H1 (cell line): ENCODE measurements at regions not wholly inside any gene's neighbourhood (a gene's known extent, or its start where the extent isn't known, plus 50 kb on each side); places are given as distances from the start of the nearest gene placed in this dataset.

Experiments used
- CTCF ChIA-PET: fragments of 300-600 bp; sonication (Branson Sonifier 250); formaldehyde crosslinking; loops from one replicate; lab custom pipeline; 2021; ENCODE audit not compliant: partially characterized antibody; lab: Charles Lee
- POLR2A ChIA-PET: fragments of 300-600 bp; sonication (Branson Sonifier 250); formaldehyde crosslinking; loops from one replicate; lab custom pipeline; 2021; ENCODE audit warnings: inconsistent platforms; ENCODE audit not compliant: partially characterized antibody; lab: Charles Lee
- DNase-seq, 2 experiments: peaks; one replicate each; pipeline versions ENCODE4 v3.0.0 to v3.0.0-alpha.2; 2010 to 2022; ENCODE audit warnings: low spot score in 2 of 2, low read depth in 1 of 2, mixed read lengths in 1 of 2
- FAIRE-seq: peaks from 2 replicates; lab custom pipeline; 2011; peaks lifted over from hg19 to GRCh38; lab: Jason Lieb, UNC
- H2AFZ ChIP-seq: 2 replicates; pipeline ENCODE4 v1.8.1; 2012; ENCODE audit warnings: low read length, inconsistent platforms
- H2AK5ac ChIP-seq: 2 replicates; pipeline ENCODE4 v1.6.1; 2013; ENCODE audit warnings: low read depth, low read length
- H2BK120ac ChIP-seq: replicated peaks from 2 replicates; pipeline ENCODE3; 2013; ENCODE audit warnings: low read depth, low read length, inconsistent platforms
- H2BK12ac ChIP-seq: 2 replicates; pipeline ENCODE4 v1.6.1; 2013; ENCODE audit warnings: low read depth, low read length
- H2BK15ac ChIP-seq: 2 replicates; pipeline ENCODE4 v1.6.1; 2013; ENCODE audit warnings: low read length
- H2BK20ac ChIP-seq: 2 replicates; pipeline ENCODE4 v1.6.1; 2013; ENCODE audit warnings: low read length
- H2BK5ac ChIP-seq: 2 replicates; pipeline ENCODE4 v1.6.1; 2013; ENCODE audit warnings: low read depth, low read length
- H3K14ac ChIP-seq: 2 replicates; pipeline ENCODE4 v1.6.1; 2013; ENCODE audit warnings: inconsistent platforms; ENCODE audit not compliant: insufficient read length
- H3K18ac ChIP-seq: 2 replicates; pipeline ENCODE4 v1.6.1; 2013; ENCODE audit warnings: low read length; ENCODE audit errors: extremely low read depth
- H3K23ac ChIP-seq: 2 replicates; pipeline ENCODE4 v1.6.1; 2013; ENCODE audit warnings: inconsistent platforms; ENCODE audit not compliant: insufficient read length
- H3K23me2 ChIP-seq: 2 replicates; pipeline ENCODE4 v1.6.1; 2013; ENCODE audit warnings: low read depth, low read length
- H3K27ac ChIP-seq: 2 replicates; pipeline ENCODE4 v1.6.1; 2011; ENCODE audit warnings: low read depth, low read length, inconsistent platforms
- H3K27me3 ChIP-seq, 4 experiments: replicated peaks in 1 of 4; 1 replicate in 1 of 4; 2 replicates in 3 of 4; pipeline versions ENCODE4 v1.6.1 to v1.8.1; 2011 to 2013; ENCODE audit warnings: low read length in 3 of 4, mild to moderate bottlenecking in 3 of 4, inconsistent platforms in 2 of 4, mixed read lengths in 2 of 4, moderate library complexity in 1 of 4; ENCODE audit not compliant: control insufficient read depth in 3 of 4, insufficient read depth in 3 of 4; ENCODE audit errors: extremely low read depth in 1 of 4
- H3K36me3 ChIP-seq, 4 experiments: 2 replicates each; pipeline versions ENCODE4 v1.6.1 to v1.8.1; 2011 to 2013; ENCODE audit warnings: mild to moderate bottlenecking in 4 of 4, low read length in 3 of 4, moderate library complexity in 2 of 4, control low read depth in 1 of 4, inconsistent platforms in 1 of 4; ENCODE audit not compliant: insufficient read depth in 4 of 4, control insufficient read depth in 2 of 4
- H3K4ac ChIP-seq: replicated peaks from 2 replicates; pipeline ENCODE3; 2013; ENCODE audit warnings: low read length, low read depth, mixed read lengths, inconsistent platforms; ENCODE audit not compliant: insufficient read length
- H3K4me1 ChIP-seq, 4 experiments: replicated peaks in 1 of 4; 1 replicate in 1 of 4; 2 replicates in 3 of 4; pipeline versions ENCODE4 v1.6.1 to v1.8.1; 2011 to 2013; ENCODE audit warnings: low read length in 3 of 4, inconsistent platforms in 2 of 4, mixed read lengths in 1 of 4; ENCODE audit not compliant: insufficient read depth in 4 of 4, control insufficient read depth in 3 of 4
- H3K4me2 ChIP-seq, 2 experiments: 2 replicates each; pipeline versions ENCODE4 v1.6.1 to v1.8.1; 2011 to 2013; ENCODE audit warnings: low read depth in 2 of 2, low read length in 2 of 2, control low read depth in 1 of 2, inconsistent platforms in 1 of 2, mild to moderate bottlenecking in 1 of 2; ENCODE audit not compliant: insufficient read depth in 1 of 2
- H3K4me3 ChIP-seq, 4 experiments: fragments of 200-600, 300-600 bp in 1 of 4; sonication (generic), shearing (Covaris generic), sonication (Bioruptor Twin) in 1 of 4; 2 replicates each; pipeline versions ENCODE4 v1.5.1 to v1.8.1; 2011 to 2016; ENCODE audit warnings: low read length in 4 of 4, low read depth in 3 of 4, control low read depth in 2 of 4, inconsistent platforms in 2 of 4, mild to moderate bottlenecking in 2 of 4, mixed read lengths in 1 of 4, moderate library complexity in 1 of 4; ENCODE audit not compliant: insufficient read depth in 2 of 4; ENCODE audit errors: extremely low read depth in 1 of 4
- H3K56ac ChIP-seq: replicated peaks from 2 replicates; pipeline ENCODE3; 2013; ENCODE audit warnings: low read depth, mild to moderate bottlenecking, mixed read lengths, low read length, inconsistent platforms; ENCODE audit not compliant: insufficient read length
- H3K79me1 ChIP-seq: 2 replicates; pipeline ENCODE4 v1.6.1; 2013; ENCODE audit warnings: low read depth, low read length, control low read depth
- H3K79me2 ChIP-seq, 2 experiments: 2 replicates each; pipeline versions ENCODE4 v1.6.1 to v1.8.1; 2012 to 2013; ENCODE audit warnings: low read length in 2 of 2, mild to moderate bottlenecking in 2 of 2, inconsistent platforms in 1 of 2; ENCODE audit not compliant: insufficient read depth in 2 of 2, control insufficient read depth in 1 of 2
- H3K9ac ChIP-seq, 4 experiments: replicated peaks in 1 of 4; 1 replicate in 1 of 4; 2 replicates in 3 of 4; pipeline versions ENCODE4 v1.6.1 to v1.8.1; 2011 to 2013; ENCODE audit warnings: low read depth in 3 of 4, low read length in 3 of 4, control low read depth in 2 of 4, mild to moderate bottlenecking in 2 of 4, moderate library complexity in 2 of 4, inconsistent platforms in 1 of 4; ENCODE audit errors: extremely low read depth in 1 of 4
- H3K9me3 ChIP-seq, 2 experiments: 2 replicates each; pipeline versions ENCODE4 v1.6.1 to v1.8.1; 2012 to 2013; ENCODE audit warnings: mild to moderate bottlenecking in 2 of 2, moderate library complexity in 2 of 2, control low read depth in 1 of 2, inconsistent platforms in 1 of 2, low read depth in 1 of 2, low read length in 1 of 2, mixed read lengths in 1 of 2; ENCODE audit not compliant: insufficient read depth in 2 of 2
- H4K20me1 ChIP-seq, 2 experiments: replicated peaks in 1 of 2; 2 replicates each; pipeline versions ENCODE3 to v1.8.1; 2011 to 2013; ENCODE audit warnings: inconsistent platforms in 2 of 2, low read length in 2 of 2, mild to moderate bottlenecking in 1 of 2; ENCODE audit not compliant: insufficient read depth in 2 of 2, control insufficient read depth in 1 of 2
- H4K5ac ChIP-seq: 2 replicates; pipeline ENCODE4 v1.6.1; 2013; ENCODE audit warnings: low read length, low read depth, mixed read lengths, inconsistent platforms; ENCODE audit not compliant: insufficient read length
- H4K8ac ChIP-seq: 2 replicates; pipeline ENCODE4 v1.8.0; 2013; ENCODE audit warnings: mild to moderate bottlenecking, moderate library complexity, low read length, inconsistent platforms; ENCODE audit not compliant: insufficient read depth; ENCODE audit errors: extremely low read depth
- H4K91ac ChIP-seq: replicated peaks from 2 replicates; pipeline ENCODE3; 2013; ENCODE audit warnings: low read length, mixed read lengths, inconsistent platforms; ENCODE audit not compliant: insufficient read length
- GTF2F1 ChIP-seq: IDR thresholded peaks from 2 replicates; pipeline ENCODE4 v1.6.1; 2012; ENCODE audit warnings: low read depth, low read length, improper control_type of control experiment, borderline replicate concordance
- RAD21 ChIP-seq, 2 experiments: IDR thresholded peaks in 1 of 2; conservative IDR thresholded peaks in 1 of 2; 2 replicates each; pipeline ENCODE4 v1.6.1; 2011; ENCODE audit warnings: low read depth in 2 of 2, low read length in 2 of 2, improper control_type of control experiment in 1 of 2, inconsistent platforms in 1 of 2, mild to moderate bottlenecking in 1 of 2, moderate library complexity in 1 of 2
- SIRT6 ChIP-seq: IDR thresholded peaks from one replicate; pipeline ENCODE4 v1.7.1; 2012; ENCODE audit warnings: low read length, inconsistent platforms
- TF ChIP-seq, protein P1 (sequence below): IDR thresholded peaks from 2 replicates; pipeline ENCODE4 v1.6.1; 2012; ENCODE audit warnings: low read length, inconsistent platforms
- TF ChIP-seq, protein P2 (sequence below): IDR thresholded peaks from 2 replicates; pipeline ENCODE4 v1.6.1; 2011; ENCODE audit warnings: low read length, improper control_type of control experiment

DNA sequence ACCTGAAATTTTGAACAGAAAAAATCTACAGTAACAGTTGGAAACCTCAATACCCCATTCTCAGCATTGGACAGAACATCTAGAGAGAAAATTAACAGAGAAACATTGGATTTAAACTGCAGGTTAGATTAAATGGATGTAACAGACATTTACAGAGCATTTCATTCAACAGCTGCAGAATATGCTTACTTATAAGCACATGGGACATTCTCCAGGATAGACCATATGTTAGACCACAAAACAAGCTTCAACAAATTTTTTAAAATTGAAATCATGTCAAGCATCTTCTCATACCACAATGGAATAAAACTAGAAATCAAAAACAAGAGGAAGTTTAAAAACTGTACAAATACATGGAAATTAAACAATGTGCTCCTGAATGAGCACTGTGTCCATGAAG lies 316.3 kb downstream of the FAM170A start:
- no peak overlapping the region for H3K56ac ChIP-seq
- no peak overlapping the region for H3K4me3 ChIP-seq
- H3K27me3 ChIP-seq, result no peaks in the 10 kb centered on the region
- no peaks in the 10 kb centered on the region for H3K79me2 ChIP-seq
- TF ChIP-seq, protein P1, sequence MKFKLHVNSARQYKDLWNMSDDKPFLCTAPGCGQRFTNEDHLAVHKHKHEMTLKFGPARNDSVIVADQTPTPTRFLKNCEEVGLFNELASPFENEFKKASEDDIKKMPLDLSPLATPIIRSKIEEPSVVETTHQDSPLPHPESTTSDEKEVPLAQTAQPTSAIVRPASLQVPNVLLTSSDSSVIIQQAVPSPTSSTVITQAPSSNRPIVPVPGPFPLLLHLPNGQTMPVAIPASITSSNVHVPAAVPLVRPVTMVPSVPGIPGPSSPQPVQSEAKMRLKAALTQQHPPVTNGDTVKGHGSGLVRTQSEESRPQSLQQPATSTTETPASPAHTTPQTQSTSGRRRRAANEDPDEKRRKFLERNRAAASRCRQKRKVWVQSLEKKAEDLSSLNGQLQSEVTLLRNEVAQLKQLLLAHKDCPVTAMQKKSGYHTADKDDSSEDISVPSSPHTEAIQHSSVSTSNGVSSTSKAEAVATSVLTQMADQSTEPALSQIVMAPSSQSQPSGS, result no peak
- TF ChIP-seq, protein P2, sequence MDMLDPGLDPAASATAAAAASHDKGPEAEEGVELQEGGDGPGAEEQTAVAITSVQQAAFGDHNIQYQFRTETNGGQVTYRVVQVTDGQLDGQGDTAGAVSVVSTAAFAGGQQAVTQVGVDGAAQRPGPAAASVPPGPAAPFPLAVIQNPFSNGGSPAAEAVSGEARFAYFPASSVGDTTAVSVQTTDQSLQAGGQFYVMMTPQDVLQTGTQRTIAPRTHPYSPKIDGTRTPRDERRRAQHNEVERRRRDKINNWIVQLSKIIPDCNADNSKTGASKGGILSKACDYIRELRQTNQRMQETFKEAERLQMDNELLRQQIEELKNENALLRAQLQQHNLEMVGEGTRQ, result no peak
- TF ChIP-seq SIRT6 (no peak), GTF2F1 (no peak), RAD21 (IDR thresholded peaks at IDR 0.05 in 1 of 2, conservative IDR thresholded peaks at IDR 0.05 in 1 of 2; ENCODE audit: low read depth in 2 of 2, low read length in 2 of 2) (no peak)
- no peak overlapping the region for H2AFZ ChIP-seq
- no peak overlapping the region for H3K9ac ChIP-seq
- no peak overlapping the region for H2BK120ac ChIP-seq
- H2BK5ac ChIP-seq, result no peak overlapping the region
- no peak overlapping the region for H3K23ac ChIP-seq
- H3K4ac ChIP-seq, result no peak overlapping the region
- peaks cover 0 to 3% (median 1%) of the 10 kb centered on the region in 4 experiments; a peak in 2 of 7 replicates for H3K4me1 ChIP-seq
- H3K23me2 ChIP-seq, result no peaks in the 10 kb centered on the region
- no peaks in the 10 kb centered on the region for H3K9me3 ChIP-seq
- H4K5ac ChIP-seq, result no peak overlapping the region
- no peak overlapping the region for H2AK5ac ChIP-seq
- no peaks in the 10 kb centered on the region for H4K20me1 ChIP-seq
- FAIRE-seq (no peak), DNase-seq (no peak)
- H2BK20ac ChIP-seq, result no peak overlapping the region
- H3K4me2 ChIP-seq, result no peak overlapping the region
- CTCF ChIA-PET, result no interaction called here
- H2BK12ac ChIP-seq, result no peak overlapping the region
- no peak overlapping the region for H4K8ac ChIP-seq
- no peak overlapping the region for H3K14ac ChIP-seq
- H3K27ac ChIP-seq, result no peak overlapping the region
- H4K91ac ChIP-seq, result no peak overlapping the region
- no peak overlapping the region for H3K18ac ChIP-seq
- H3K79me1 ChIP-seq, result no peaks in the 10 kb centered on the region
- H2BK15ac ChIP-seq, result no peak overlapping the region
- POLR2A ChIA-PET, result no interaction called here
- no peaks in the 10 kb centered on the region for H3K36me3 ChIP-seq
